ENCODE measurements at regions not wholly inside any gene's neighbourhood (a gene's known extent, or its start where the extent isn't known, plus 50 kb on each side); places are given as distances from the start of the nearest gene placed in this dataset.

GRCh38 chr15:62912808-62913207, 129.7 kb upstream of the TPM1 start:
- Mint-ChIP-seq H3K4me3 (no peak overlapping the region), H3K9me3 (no peaks in the 10 kb centered on the region), H3K4me1 (no peaks in the 10 kb centered on the region), H3K27ac (no peak overlapping the region), H3K36me3 (no peaks in the 10 kb centered on the region), H3K27me3 (peaks cover 5 to 42% (median 20%) of the 10 kb centered on the region in 5 donors)
- ATAC-seq (no peak), DNase-seq (no peak)
- Histone ChIP-seq H3K36me3 (ENCODE audit: control insufficient read depth in 2 of 3, insufficient read depth in 3 of 3, low read length in 3 of 3) (no peaks in the 10 kb centered on the region), H3K4me1 (ENCODE audit: control insufficient read depth in 2 of 2, insufficient read depth in 2 of 2, low read length in 2 of 2) (no peaks in the 10 kb centered on the region), H3K27me3 (ENCODE audit: control insufficient read depth in 2 of 2, insufficient read depth in 2 of 2, low read length in 2 of 2) (no peaks in the 10 kb centered on the region), H3K4me3 (ENCODE audit: low read length) (no peak overlapping the region), H3K27ac (ENCODE audit: low read depth, low read length) (no peak overlapping the region), H3K9me3 (ENCODE audit: control insufficient read depth in 2 of 3, low read length in 3 of 3) (no peaks in the 10 kb centered on the region)
- POLR2A ChIA-PET, result no interaction called here
- CTCF ChIA-PET, result interaction anchor here (0.6 kb wide), 1 partner anchor 1013 kb away, joined by 4 read pairs; no protein-coding TSS in a partner anchor
- intact Hi-C loops (cut with micrococcal nuclease), result no loop called here

GRCh38 chr15:62913246-62913645, 129.3 kb upstream of the TPM1 start:
- Mint-ChIP-seq H3K9me3 (no peaks in the 10 kb centered on the region), H3K4me3 (no peak overlapping the region), H3K27me3 (peaks cover 5 to 43% (median 20%) of the 10 kb centered on the region in 5 donors), H3K36me3 (no peaks in the 10 kb centered on the region), H3K4me1 (no peaks in the 10 kb centered on the region), H3K27ac (no peak overlapping the region)
- intact Hi-C loops (cut with micrococcal nuclease), result no loop called here
- ATAC-seq (no peak), DNase-seq (no peak)
- Histone ChIP-seq H3K36me3 (ENCODE audit: control insufficient read depth in 2 of 3, insufficient read depth in 3 of 3, low read length in 3 of 3) (no peaks in the 10 kb centered on the region), H3K4me1 (ENCODE audit: control insufficient read depth in 2 of 2, insufficient read depth in 2 of 2, low read length in 2 of 2) (no peaks in the 10 kb centered on the region), H3K4me3 (ENCODE audit: low read length) (no peak overlapping the region), H3K27me3 (ENCODE audit: control insufficient read depth in 2 of 2, insufficient read depth in 2 of 2, low read length in 2 of 2) (no peaks in the 10 kb centered on the region), H3K9me3 (ENCODE audit: control insufficient read depth in 2 of 3, low read length in 3 of 3) (no peaks in the 10 kb centered on the region), H3K27ac (ENCODE audit: low read depth, low read length) (no peak overlapping the region)
- POLR2A ChIA-PET, result no interaction called here
- CTCF ChIA-PET, result no interaction called here

- Mint-ChIP-seq H3K27ac (no peak overlapping the region), H3K4me3 (no peak overlapping the region), H3K27me3 (peaks cover 5 to 43% (median 20%) of the 10 kb centered on the region in 5 donors), H3K36me3 (no peaks in the 10 kb centered on the region), H3K9me3 (no peaks in the 10 kb centered on the region), H3K4me1 (no peaks in the 10 kb centered on the region)
- no peak for DNase-seq
- Histone ChIP-seq H3K27ac (ENCODE audit: low read depth, low read length) (no peak overlapping the region), H3K4me1 (ENCODE audit: control insufficient read depth in 2 of 2, insufficient read depth in 2 of 2, low read length in 2 of 2) (no peaks in the 10 kb centered on the region), H3K9me3 (ENCODE audit: control insufficient read depth in 2 of 3, low read length in 3 of 3) (no peaks in the 10 kb centered on the region), H3K4me3 (ENCODE audit: low read length) (no peak overlapping the region), H3K27me3 (ENCODE audit: control insufficient read depth in 2 of 2, insufficient read depth in 2 of 2, low read length in 2 of 2) (no peaks in the 10 kb centered on the region), H3K36me3 (ENCODE audit: control insufficient read depth in 2 of 3, insufficient read depth in 3 of 3, low read length in 3 of 3) (no peaks in the 10 kb centered on the region)
- POLR2A ChIA-PET, result no interaction called here
- CTCF ChIA-PET, result interaction anchor here (1.1 kb wide), 1 partner anchor 12 kb away, joined by 4 read pairs; no protein-coding TSS in a partner anchor
- intact Hi-C loops (cut with micrococcal nuclease), result no loop called here
- no peak for ATAC-seq
These were observed 128.0 kb upstream of the TPM1 start for GRCh38 chr15:62914461-62915079.

GRCh38 chr15:62920682-62921502, 121.7 kb upstream of the TPM1 start:
- Histone ChIP-seq H3K27ac (ENCODE audit: low read depth, low read length) (no peak overlapping the region), H3K36me3 (ENCODE audit: control insufficient read depth in 2 of 3, insufficient read depth in 3 of 3, low read length in 3 of 3) (no peaks in the 10 kb centered on the region), H3K4me1 (ENCODE audit: control insufficient read depth in 2 of 2, insufficient read depth in 2 of 2, low read length in 2 of 2) (no peaks in the 10 kb centered on the region), H3K4me3 (ENCODE audit: low read length) (no peak overlapping the region), H3K27me3 (ENCODE audit: control insufficient read depth in 2 of 2, insufficient read depth in 2 of 2, low read length in 2 of 2) (no peaks in the 10 kb centered on the region), H3K9me3 (ENCODE audit: control insufficient read depth in 2 of 3, low read length in 3 of 3) (no peaks in the 10 kb centered on the region)
- intact Hi-C loops (cut with micrococcal nuclease), result no loop called here
- ChIA-PET CTCF (no interaction called here), POLR2A (no interaction called here)
- Mint-ChIP-seq H3K36me3 (no peaks in the 10 kb centered on the region), H3K27me3 (peaks cover 6 to 27% (median 23%) of the 10 kb centered on the region in 5 donors), H3K27ac (no peak overlapping the region), H3K9me3 (no peaks in the 10 kb centered on the region), H3K4me3 (no peak overlapping the region), H3K4me1 (peaks cover 0 to 3% (median 0%) of the 10 kb centered on the region in 7 donors)
- ATAC-seq (no peak), DNase-seq (no peak)

- H3K27ac ChIP-seq (ENCODE audit: low read depth, low read length), result no peak overlapping the region
- no peaks in the 10 kb centered on the region for H3K9me3 ChIP-seq (ENCODE audit: control insufficient read depth in 2 of 3, low read length in 3 of 3)
- H3K27ac Mint-ChIP-seq, result no peak overlapping the region
- H3K4me3 ChIP-seq (ENCODE audit: low read length), result no peak overlapping the region
- no peaks in the 10 kb centered on the region for H3K36me3 Mint-ChIP-seq
- intact Hi-C loops (cut with micrococcal nuclease), result no loop called here
- ATAC-seq (no peak), DNase-seq (no peak)
- no peaks in the 10 kb centered on the region for H3K4me1 ChIP-seq (ENCODE audit: control insufficient read depth in 2 of 2, insufficient read depth in 2 of 2, low read length in 2 of 2)
- POLR2A ChIA-PET, result no interaction called here
- no peaks in the 10 kb centered on the region for H3K9me3 Mint-ChIP-seq
- H3K4me1 Mint-ChIP-seq, result peaks cover 0 to 3% (median 0%) of the 10 kb centered on the region in 7 donors
- CTCF ChIA-PET, result no interaction called here
- H3K27me3 Mint-ChIP-seq, result peaks cover 10 to 24% (median 18%) of the 10 kb centered on the region in 5 donors
- no peaks in the 10 kb centered on the region for H3K36me3 ChIP-seq (ENCODE audit: control insufficient read depth in 2 of 3, insufficient read depth in 3 of 3, low read length in 3 of 3)
- no peaks in the 10 kb centered on the region for H3K27me3 ChIP-seq (ENCODE audit: control insufficient read depth in 2 of 2, insufficient read depth in 2 of 2, low read length in 2 of 2)
- H3K4me3 Mint-ChIP-seq, result no peak overlapping the region
These were observed 120.0 kb upstream of the TPM1 start for GRCh38 chr15:62922514-62922913.

GRCh38 chr15:62925875-62926274, 116.7 kb upstream of the TPM1 start:
- Histone ChIP-seq H3K4me1 (ENCODE audit: control insufficient read depth in 2 of 2, insufficient read depth in 2 of 2, low read length in 2 of 2) (no peaks in the 10 kb centered on the region), H3K27me3 (ENCODE audit: control insufficient read depth in 2 of 2, insufficient read depth in 2 of 2, low read length in 2 of 2) (no peaks in the 10 kb centered on the region), H3K4me3 (ENCODE audit: low read length) (no peak overlapping the region), H3K36me3 (ENCODE audit: control insufficient read depth in 2 of 3, insufficient read depth in 3 of 3, low read length in 3 of 3) (no peaks in the 10 kb centered on the region), H3K27ac (ENCODE audit: low read depth, low read length) (no peak overlapping the region), H3K9me3 (ENCODE audit: control insufficient read depth in 2 of 3, low read length in 3 of 3) (no peaks in the 10 kb centered on the region)
- H3K4me3 Mint-ChIP-seq, result no peak overlapping the region
- H3K9me3 Mint-ChIP-seq, result no peaks in the 10 kb centered on the region
- intact Hi-C loops (cut with micrococcal nuclease), result no loop called here
- ATAC-seq (no peak), DNase-seq (no peak)
- ChIA-PET POLR2A (no interaction called here), CTCF (interaction anchor here (0.6 to 0.8 kb wide), 2 partner anchors 11 kb away, joined by 3 to 4 read pairs; no protein-coding TSS in a partner anchor)
- peaks cover 13 to 24% (median 20%) of the 10 kb centered on the region in 5 donors for H3K27me3 Mint-ChIP-seq
- H3K27ac Mint-ChIP-seq, result no peak overlapping the region
- no peaks in the 10 kb centered on the region for H3K36me3 Mint-ChIP-seq
- no peaks in the 10 kb centered on the region for H3K4me1 Mint-ChIP-seq

DNA sequence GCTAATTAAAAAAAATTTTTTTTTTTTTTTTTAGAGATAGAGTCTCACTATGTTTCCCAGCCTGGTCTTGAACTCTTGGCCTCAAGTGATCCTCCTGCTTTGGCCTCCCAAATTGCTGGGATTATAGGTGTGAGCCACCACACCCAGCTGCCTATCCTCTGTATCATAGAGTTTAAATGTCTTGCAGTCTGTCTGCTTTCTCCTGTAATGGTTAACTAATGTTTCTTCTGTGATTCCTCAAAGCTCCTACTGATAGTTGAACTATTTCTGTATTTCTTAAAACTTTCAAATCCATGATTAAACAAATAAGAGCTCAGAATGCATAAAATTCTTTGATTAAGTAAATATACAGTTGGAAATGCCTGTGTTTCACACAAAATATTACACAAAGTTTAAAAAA, 115.4 kb upstream of the TPM1 start:
- Histone ChIP-seq H3K27me3 (ENCODE audit: control insufficient read depth in 2 of 2, insufficient read depth in 2 of 2, low read length in 2 of 2) (no peaks in the 10 kb centered on the region), H3K36me3 (ENCODE audit: control insufficient read depth in 2 of 3, insufficient read depth in 3 of 3, low read length in 3 of 3) (no peaks in the 10 kb centered on the region), H3K9me3 (ENCODE audit: control insufficient read depth in 2 of 3, low read length in 3 of 3) (no peaks in the 10 kb centered on the region), H3K4me3 (ENCODE audit: low read length) (no peak overlapping the region), H3K27ac (ENCODE audit: low read depth, low read length) (no peak overlapping the region), H3K4me1 (ENCODE audit: control insufficient read depth in 2 of 2, insufficient read depth in 2 of 2, low read length in 2 of 2) (no peaks in the 10 kb centered on the region)
- Mint-ChIP-seq H3K36me3 (no peaks in the 10 kb centered on the region), H3K9me3 (no peaks in the 10 kb centered on the region), H3K4me3 (no peak overlapping the region), H3K27me3 (peaks cover 20 to 30% (median 23%) of the 10 kb centered on the region in 5 donors), H3K27ac (no peak overlapping the region), H3K4me1 (no peaks in the 10 kb centered on the region)
- ChIA-PET CTCF (no interaction called here), POLR2A (no interaction called here)
- ATAC-seq (no peak), DNase-seq (no peak)
- intact Hi-C loops (cut with micrococcal nuclease), result no loop called here

All from naive thymus-derived CD4-positive, alpha-beta T cell (primary cell).